Prostate gland (tissue), 2 donors: ENCODE measurements at regions not wholly inside any gene's neighbourhood (a gene's known extent, or its start where the extent isn't known, plus 50 kb on each side); places are given as distances from the start of the nearest gene placed in this dataset.

Source experiments
- DNase-seq: peaks from one replicate; pipeline ENCODE4 v3.0.0-alpha.2; 2019; ENCODE audit warnings: low spot score
- H3K27ac ChIP-seq, 2 donors: fragments of 200-600 bp; sonication (generic); 2 replicates each; pipeline ENCODE4 v1.5.1; 2017 to 2019
- H3K27me3 ChIP-seq: fragments of 200-600 bp; sonication (generic); replicated peaks from 2 replicates; pipeline ENCODE4 v1.5.1; 2019; ENCODE audit not compliant: insufficient read depth
- H3K36me3 ChIP-seq, 2 donors: fragments of 200-600 bp; sonication (generic); 1 replicate in 1 of 2; 2 replicates in 1 of 2; pipeline versions ENCODE4 v1.5.1 to v1.8.1; 2017 to 2019
- H3K4me1 ChIP-seq: fragments of 200-600 bp; sonication (generic); replicated peaks from 2 replicates; pipeline ENCODE4 v1.5.1; 2019
- H3K4me3 ChIP-seq, 2 donors: fragments of 200-600 bp; sonication (generic); 2 replicates each; pipeline ENCODE4 v1.5.1; 2017 to 2019
- H3K9me3 ChIP-seq: fragments of 200-600 bp; sonication (generic); 2 replicates; pipeline ENCODE4 v1.5.1; 2017
- POLR2A ChIP-seq: fragments of 450-650 bp; IDR thresholded peaks from one replicate; pipeline ENCODE4 v1.6.1; 2016; ENCODE audit warnings: antibody characterized with exemption, mild to moderate bottlenecking
- POLR2AphosphoS5 ChIP-seq: sonication (generic); formaldehyde crosslinking; IDR thresholded peaks from one replicate; pipeline ENCODE4 v1.6.1; 2017; ENCODE audit warnings: antibody characterized with exemption
- WGBS: methylation state at CpG from one replicate; pipeline ENCODE4 v1.1.5; 2018; 5-methylcytosine and 5-hydroxymethylcytosine counted together
- intact Hi-C: fragments of 100-400 bp; cut with DNase I; formaldehyde crosslinking; loops from one replicate; pipeline ENCODE4 v1.14.2; 2022
- TF ChIP-seq, protein P1 (sequence below), 4 experiments: fragments of 200-600 bp in 2 of 4; fragments of 450-650 bp in 2 of 4; sonication (generic) in 2 of 4; IDR thresholded peaks; 1 replicate in 3 of 4; 2 replicates in 1 of 4; pipeline ENCODE4 v1.5.1; 2016 to 2019; ENCODE audit warnings: antibody characterized with exemption in 4 of 4, mild to moderate bottlenecking in 2 of 4, moderate library complexity in 2 of 4

DNA sequence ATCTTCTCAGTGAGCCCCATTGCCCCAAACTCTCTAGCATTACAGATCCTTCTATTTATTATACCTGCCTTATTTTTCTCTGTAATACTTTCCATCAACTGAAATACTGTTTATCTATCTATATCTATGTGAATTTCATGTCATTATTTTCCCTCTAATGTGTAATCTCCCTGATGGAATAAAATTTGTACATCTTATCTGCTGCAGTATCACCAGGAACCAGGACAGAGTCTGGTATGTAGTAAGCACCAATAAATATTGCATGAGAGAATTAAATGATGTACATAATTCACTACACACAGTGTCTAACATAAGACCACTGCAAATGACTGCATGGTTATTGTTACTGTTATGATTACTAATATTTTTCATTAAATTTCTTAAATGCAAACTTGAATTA is 759.1 kb downstream of the PRELID2 start:
- Histone ChIP-seq H3K27ac (no peak overlapping the region), H3K36me3 (no peaks in the 10 kb centered on the region), H3K27me3 (no peaks in the 10 kb centered on the region), H3K4me1 (no peaks in the 10 kb centered on the region), H3K9me3 (no peaks in the 10 kb centered on the region), H3K4me3 (no peak overlapping the region)
- intact Hi-C loops, result no loop called here
- no peak for DNase-seq
- TF ChIP-seq POLR2AphosphoS5, result no peak
- TF ChIP-seq POLR2A, result no peak
- TF ChIP-seq, protein P1, sequence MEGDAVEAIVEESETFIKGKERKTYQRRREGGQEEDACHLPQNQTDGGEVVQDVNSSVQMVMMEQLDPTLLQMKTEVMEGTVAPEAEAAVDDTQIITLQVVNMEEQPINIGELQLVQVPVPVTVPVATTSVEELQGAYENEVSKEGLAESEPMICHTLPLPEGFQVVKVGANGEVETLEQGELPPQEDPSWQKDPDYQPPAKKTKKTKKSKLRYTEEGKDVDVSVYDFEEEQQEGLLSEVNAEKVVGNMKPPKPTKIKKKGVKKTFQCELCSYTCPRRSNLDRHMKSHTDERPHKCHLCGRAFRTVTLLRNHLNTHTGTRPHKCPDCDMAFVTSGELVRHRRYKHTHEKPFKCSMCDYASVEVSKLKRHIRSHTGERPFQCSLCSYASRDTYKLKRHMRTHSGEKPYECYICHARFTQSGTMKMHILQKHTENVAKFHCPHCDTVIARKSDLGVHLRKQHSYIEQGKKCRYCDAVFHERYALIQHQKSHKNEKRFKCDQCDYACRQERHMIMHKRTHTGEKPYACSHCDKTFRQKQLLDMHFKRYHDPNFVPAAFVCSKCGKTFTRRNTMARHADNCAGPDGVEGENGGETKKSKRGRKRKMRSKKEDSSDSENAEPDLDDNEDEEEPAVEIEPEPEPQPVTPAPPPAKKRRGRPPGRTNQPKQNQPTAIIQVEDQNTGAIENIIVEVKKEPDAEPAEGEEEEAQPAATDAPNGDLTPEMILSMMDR (IDR thresholded peaks at IDR 0.05), result no peak

DNA sequence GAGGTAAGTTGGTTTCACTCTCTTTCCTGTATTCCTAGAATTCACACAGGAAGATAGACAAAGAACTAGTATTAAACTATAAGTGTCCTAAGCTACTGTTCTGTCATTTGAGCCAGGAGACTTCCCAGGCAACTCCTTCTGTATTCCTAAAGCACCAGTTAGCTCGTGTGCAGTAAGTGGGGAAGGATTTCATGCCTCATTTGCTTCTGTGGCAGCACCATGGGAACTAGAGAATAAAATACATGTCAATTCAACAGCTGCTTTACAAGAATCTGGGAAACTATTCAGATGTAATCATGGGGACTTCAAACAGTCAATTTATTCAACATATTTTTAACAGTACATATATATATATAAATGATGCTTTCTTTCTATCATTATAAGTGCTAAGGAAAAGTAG is 762.3 kb downstream of the PRELID2 start:
- Histone ChIP-seq H3K27ac (no peak overlapping the region), H3K9me3 (no peaks in the 10 kb centered on the region), H3K4me1 (no peaks in the 10 kb centered on the region), H3K36me3 (no peaks in the 10 kb centered on the region), H3K4me3 (no peak overlapping the region), H3K27me3 (no peaks in the 10 kb centered on the region)
- DNase-seq, result no peak
- 10% methylated on average over 1 of the region's 1 CpG for WGBS
- TF ChIP-seq, protein P1 (IDR thresholded peaks at IDR 0.05), result no peak
- TF ChIP-seq POLR2A (no peak), POLR2AphosphoS5 (no peak)
- intact Hi-C loops, result no loop called here

DNA sequence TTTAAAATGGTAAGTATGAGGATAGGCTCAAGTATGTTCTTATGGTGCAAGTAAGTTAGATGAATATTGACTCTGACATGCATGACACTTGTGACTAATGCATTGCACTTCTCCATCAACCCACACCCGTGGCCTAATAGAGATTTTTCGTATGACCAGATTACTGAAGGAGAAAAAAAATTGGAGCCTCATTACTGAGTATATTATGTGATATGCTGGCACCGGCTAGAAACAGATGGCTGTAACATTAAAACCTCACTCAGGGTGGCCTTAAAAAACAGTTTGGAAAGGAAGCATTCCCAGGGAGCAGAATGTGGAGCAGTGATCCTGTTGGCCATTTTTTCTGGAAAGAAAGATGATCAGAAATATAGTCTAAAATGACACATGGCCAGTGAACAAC is 766.4 kb downstream of the PRELID2 start:
- intact Hi-C loops, result no loop called here
- H3K4me1 ChIP-seq, result no peaks in the 10 kb centered on the region
- TF ChIP-seq, protein P1 (IDR thresholded peaks at IDR 0.05), result no peak
- no peak for TF ChIP-seq POLR2AphosphoS5
- TF ChIP-seq POLR2A, result no peak
- no peaks in the 10 kb centered on the region for H3K36me3 ChIP-seq
- WGBS, result 78% methylated on average over 3 of the region's 3 CpGs
- H3K4me3 ChIP-seq, result no peak overlapping the region
- H3K27ac ChIP-seq, result no peak overlapping the region
- H3K9me3 ChIP-seq, result no peaks in the 10 kb centered on the region
- no peaks in the 10 kb centered on the region for H3K27me3 ChIP-seq
- no peak for DNase-seq

DNA sequence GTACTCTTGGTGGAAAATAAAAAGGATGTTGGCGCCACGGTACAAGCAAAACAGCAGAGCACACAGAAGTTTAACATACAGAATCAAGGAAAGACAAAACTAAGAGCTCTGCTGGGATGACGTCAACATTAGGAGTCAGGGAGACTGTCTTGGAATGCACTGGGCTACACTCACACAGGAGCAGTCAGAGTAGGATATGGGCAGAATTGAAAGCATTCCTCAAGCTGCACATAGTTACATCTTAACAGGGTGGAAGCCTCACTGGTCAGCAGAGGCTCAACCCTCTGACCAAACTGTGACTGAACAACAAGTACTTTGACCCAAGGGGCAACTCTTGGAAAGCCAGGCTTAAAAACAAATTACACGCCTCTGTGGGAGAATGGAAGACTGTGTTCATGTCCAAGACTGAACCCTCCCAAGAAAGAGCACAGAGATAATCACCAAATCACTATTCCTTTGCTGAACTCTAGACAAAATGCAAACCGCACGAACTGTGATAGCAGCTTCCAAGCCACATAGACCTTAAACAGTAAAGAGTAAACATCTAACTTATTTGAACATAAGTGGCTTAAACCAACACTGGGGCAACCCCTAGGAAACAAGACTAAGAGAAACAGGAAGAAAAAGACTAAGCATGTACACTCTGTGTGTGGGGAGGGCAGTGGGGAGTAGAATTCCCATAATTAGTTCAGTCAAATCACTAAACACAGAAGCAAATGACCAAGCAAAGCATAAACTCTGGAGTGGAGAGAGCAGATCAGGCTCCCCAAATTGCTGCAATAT is 772.7 kb downstream of the PRELID2 start:
- intact Hi-C loops, result no loop called here

More for the DNA sequence above, 772.7 kb downstream of the PRELID2 start:
- no peaks in the 10 kb centered on the region for H3K9me3 ChIP-seq
- no peak overlapping the region for H3K27ac ChIP-seq
- no peaks in the 10 kb centered on the region for H3K36me3 ChIP-seq
- 85% methylated on average over 6 of the region's 6 CpGs for WGBS
- DNase-seq, result no peak
- no peaks in the 10 kb centered on the region for H3K4me1 ChIP-seq
- no peak for TF ChIP-seq POLR2AphosphoS5
- no peak for TF ChIP-seq POLR2A
- TF ChIP-seq, protein P1 (IDR thresholded peaks at IDR 0.05), result no peak
- no peaks in the 10 kb centered on the region for H3K27me3 ChIP-seq
- H3K4me3 ChIP-seq, result no peak overlapping the region
